HepG2 (cell line): ENCODE measurements at regions not wholly inside any gene's neighbourhood (a gene's known extent, or its start where the extent isn't known, plus 50 kb on each side); places are given as distances from the start of the nearest gene placed in this dataset.

ENCODE experiments used
- ARNTL ChIP-seq: sonication (generic); formaldehyde crosslinking; IDR thresholded peaks from 2 replicates; pipeline ENCODE4 v1.4.0; 2020; ENCODE audit warnings: mild to moderate bottlenecking, missing genetic modification reagents
- BHLHE40 ChIP-seq: IDR thresholded peaks from 2 replicates; pipeline ENCODE4 v1.6.1; 2011; ENCODE audit warnings: low read length, improper control_type of control experiment
- CC2D1A ChIP-seq: sonication (generic); formaldehyde crosslinking; IDR thresholded peaks from 2 replicates; pipeline ENCODE4 v1.8.1; 2023; ENCODE audit warnings: mild to moderate bottlenecking, missing genetic modification reagents
- CEBPG ChIP-seq: IDR thresholded peaks from 2 replicates; pipeline ENCODE4 v1.6.1; 2016
- CERS6 ChIP-seq: sonication (generic); formaldehyde crosslinking; IDR thresholded peaks from 2 replicates; pipeline ENCODE4 v1.5.0; 2020; ENCODE audit warnings: missing genetic modification reagents
- CREM ChIP-seq, 2 experiments: sonication (generic) in 1 of 2; formaldehyde crosslinking in 1 of 2; IDR thresholded peaks; 2 replicates each; pipeline versions ENCODE4 v1.4.0 to v1.6.1; 2016 to 2020; ENCODE audit warnings: antibody characterized with exemption in 1 of 2, mild to moderate bottlenecking in 1 of 2, missing genetic modification reagents in 1 of 2
- HMG20B ChIP-seq: conservative IDR thresholded peaks from 2 replicates; pipeline ENCODE4 v1.6.1; 2016; ENCODE audit warnings: missing genetic modification reagents, missing compliant biosample characterization
- HOMEZ ChIP-seq: IDR thresholded peaks from 2 replicates; pipeline ENCODE4 v1.6.1; 2016; ENCODE audit warnings: low read depth
- ISL2 ChIP-seq: sonication (generic); formaldehyde crosslinking; IDR thresholded peaks from 2 replicates; pipeline ENCODE4 v1.5.0; 2020; ENCODE audit warnings: missing genetic modification reagents
- MBD4 ChIP-seq: IDR thresholded peaks from 2 replicates; pipeline ENCODE4 v1.6.1; 2012; ENCODE audit warnings: low read length, inconsistent platforms, borderline replicate concordance
- NCOA5 ChIP-seq: sonication (generic); formaldehyde crosslinking; IDR thresholded peaks from 2 replicates; pipeline ENCODE4 v1.4.0; 2020; ENCODE audit warnings: missing genetic modification reagents
- RARA ChIP-seq: IDR thresholded peaks from 2 replicates; pipeline ENCODE4 v1.6.1; 2016; ENCODE audit warnings: missing genetic modification reagents, missing compliant biosample characterization
- RCOR2 ChIP-seq: IDR thresholded peaks from 2 replicates; pipeline ENCODE4 v1.6.1; 2016; ENCODE audit warnings: missing biosample characterization, missing genetic modification reagents
- SAP130 ChIP-seq: IDR thresholded peaks from 2 replicates; pipeline ENCODE4 v1.6.1; 2016; ENCODE audit warnings: low read depth
- SOX5 ChIP-seq: IDR thresholded peaks from 2 replicates; pipeline ENCODE4 v1.6.1; 2016; ENCODE audit warnings: borderline replicate concordance
- SP4 ChIP-seq: sonication (generic); formaldehyde crosslinking; IDR thresholded peaks from 2 replicates; pipeline ENCODE4 v1.8.1; 2023; ENCODE audit warnings: mild to moderate bottlenecking, missing genetic modification reagents
- SP5 ChIP-seq: IDR thresholded peaks from 2 replicates; pipeline ENCODE4 v1.6.1; 2016; ENCODE audit warnings: low read depth, borderline replicate concordance
- TBX2 ChIP-seq: sonication (generic); formaldehyde crosslinking; IDR thresholded peaks from 2 replicates; pipeline ENCODE4 v1.5.0; 2020; ENCODE audit warnings: missing genetic modification reagents, mild to moderate bottlenecking, borderline replicate concordance
- THAP11 ChIP-seq: IDR thresholded peaks from 2 replicates; pipeline ENCODE4 v1.6.1; 2016; ENCODE audit warnings: missing biosample characterization, missing genetic modification reagents
- ZBTB1 ChIP-seq: sonication (generic); formaldehyde crosslinking; IDR thresholded peaks from 2 replicates; pipeline ENCODE4 v1.4.0; 2020; ENCODE audit warnings: missing genetic modification reagents, borderline replicate concordance
- ZBTB3 ChIP-seq: sonication (generic); formaldehyde crosslinking; IDR thresholded peaks from 2 replicates; pipeline ENCODE4 v1.4.0; 2020; ENCODE audit warnings: low read depth, mild to moderate bottlenecking, moderate library complexity, missing genetic modification reagents, borderline replicate concordance
- ZKSCAN1 ChIP-seq: fragments of 150-350 bp; IDR thresholded peaks from 2 replicates; pipeline ENCODE4 v1.6.1; 2014; ENCODE audit warnings: low read length
- TF ChIP-seq, protein P1 (sequence below): sonication (generic); formaldehyde crosslinking; IDR thresholded peaks from 2 replicates; pipeline ENCODE4 v1.8.1; 2022; ENCODE audit warnings: low read depth, mild to moderate bottlenecking, missing genetic modification reagents
- TF ChIP-seq, protein P2 (sequence below): IDR thresholded peaks from 2 replicates; pipeline ENCODE4 v1.6.1; 2012; ENCODE audit warnings: low read depth, low read length, improper control_type of control experiment

- TF ChIP-seq HOMEZ (CRISPR knock-in tag) (peak; percentile 71), SAP130 (CRISPR knock-in tag) (peak; percentile 51; the same call in 1 of the 2 replicates), BHLHE40 (peak; percentile 92), ZBTB1 (CRISPR knock-in tag) (no peak), ISL2 (CRISPR knock-in tag) (peak; percentile 84), CC2D1A (CRISPR knock-in tag) (0 out of 2 replicates have a peak, but pooled peaks have one; percentile 17), SP5 (no peak), HMG20B (0 out of 2 replicates have a peak, but pooled peaks have one; percentile 70), ZKSCAN1 (peak; percentile 55; the same call in 1 of the 2 replicates), THAP11 (CRISPR knock-in tag) (peak; percentile 39; the same call in 1 of the 2 replicates), CEBPG (CRISPR knock-in tag) (peak; percentile 72), RCOR2 (peak; percentile 72), CERS6 (CRISPR knock-in tag) (no peak), ARNTL (CRISPR knock-in tag) (peak; percentile 80), MBD4 (peak; percentile 32; the same call in 1 of the 2 replicates), SOX5 (CRISPR knock-in tag) (peak; percentile 98), CREM (IDR thresholded peaks at IDR 0.05) (peak; percentile 69), CREM (CRISPR knock-in tag; IDR thresholded peaks at IDR 0.05) (no peak), ZBTB3 (CRISPR knock-in tag) (0 out of 2 replicates have a peak, but pooled peaks have one; percentile 37), NCOA5 (no peak), SP4 (CRISPR knock-in tag) (0 out of 2 replicates have a peak, but pooled peaks have one; percentile 14), RARA (peak; percentile 78), TBX2 (CRISPR knock-in tag) (peak; percentile 74)
- TF ChIP-seq, protein P1, sequence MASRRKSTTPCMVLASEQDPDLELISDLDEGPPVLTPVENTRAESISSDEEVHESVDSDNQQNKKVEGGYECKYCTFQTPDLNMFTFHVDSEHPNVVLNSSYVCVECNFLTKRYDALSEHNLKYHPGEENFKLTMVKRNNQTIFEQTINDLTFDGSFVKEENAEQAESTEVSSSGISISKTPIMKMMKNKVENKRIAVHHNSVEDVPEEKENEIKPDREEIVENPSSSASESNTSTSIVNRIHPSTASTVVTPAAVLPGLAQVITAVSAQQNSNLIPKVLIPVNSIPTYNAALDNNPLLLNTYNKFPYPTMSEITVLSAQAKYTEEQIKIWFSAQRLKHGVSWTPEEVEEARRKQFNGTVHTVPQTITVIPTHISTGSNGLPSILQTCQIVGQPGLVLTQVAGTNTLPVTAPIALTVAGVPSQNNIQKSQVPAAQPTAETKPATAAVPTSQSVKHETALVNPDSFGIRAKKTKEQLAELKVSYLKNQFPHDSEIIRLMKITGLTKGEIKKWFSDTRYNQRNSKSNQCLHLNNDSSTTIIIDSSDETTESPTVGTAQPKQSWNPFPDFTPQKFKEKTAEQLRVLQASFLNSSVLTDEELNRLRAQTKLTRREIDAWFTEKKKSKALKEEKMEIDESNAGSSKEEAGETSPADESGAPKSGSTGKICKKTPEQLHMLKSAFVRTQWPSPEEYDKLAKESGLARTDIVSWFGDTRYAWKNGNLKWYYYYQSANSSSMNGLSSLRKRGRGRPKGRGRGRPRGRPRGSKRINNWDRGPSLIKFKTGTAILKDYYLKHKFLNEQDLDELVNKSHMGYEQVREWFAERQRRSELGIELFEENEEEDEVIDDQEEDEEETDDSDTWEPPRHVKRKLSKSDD (CRISPR knock-in tag): peak; percentile 57; the same call in 1 of the 2 replicates
- TF ChIP-seq, protein P2, sequence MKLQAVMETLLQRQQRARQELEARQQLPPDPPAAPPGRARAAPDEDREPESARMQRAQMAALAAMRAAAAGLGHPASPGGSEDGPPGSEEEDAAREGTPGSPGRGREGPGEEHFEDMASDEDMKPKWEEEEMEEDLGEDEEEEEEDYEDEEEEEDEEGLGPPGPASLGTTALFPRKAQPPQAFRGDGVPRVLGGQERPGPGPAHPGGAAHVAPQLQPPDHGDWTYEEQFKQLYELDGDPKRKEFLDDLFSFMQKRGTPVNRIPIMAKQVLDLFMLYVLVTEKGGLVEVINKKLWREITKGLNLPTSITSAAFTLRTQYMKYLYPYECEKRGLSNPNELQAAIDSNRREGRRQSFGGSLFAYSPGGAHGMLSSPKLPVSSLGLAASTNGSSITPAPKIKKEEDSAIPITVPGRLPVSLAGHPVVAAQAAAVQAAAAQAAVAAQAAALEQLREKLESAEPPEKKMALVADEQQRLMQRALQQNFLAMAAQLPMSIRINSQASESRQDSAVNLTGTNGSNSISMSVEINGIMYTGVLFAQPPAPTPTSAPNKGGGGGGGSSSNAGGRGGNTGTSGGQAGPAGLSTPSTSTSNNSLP: peak; percentile 28; the same call in 1 of the 2 replicates
Measured at GRCh38 chr2:134132490-134132857, 121.4 kb upstream of the MGAT5 start (continued).
